ENCODE measurements at regions not wholly inside any gene's neighbourhood (a gene's known extent, or its start where the extent isn't known, plus 50 kb on each side); places are given as distances from the start of the nearest gene placed in this dataset.

GRCh38 chr10:62626817-62627216 is 177.7 kb upstream of the ADO start:
- no peak for TF ChIP-seq BHLHE40 (IDR thresholded peaks at IDR 0.05; ENCODE audit: borderline replicate concordance)
- TF ChIP-seq TARDBP (IDR thresholded peaks at IDR 0.05): no peak
- TF ChIP-seq FOXA1 (IDR thresholded peaks at IDR 0.05): no peak
- no peak for TF ChIP-seq SUZ12 (IDR thresholded peaks at IDR 0.05)
- no peak for TF ChIP-seq LEF1 (IDR thresholded peaks at IDR 0.05; ENCODE audit: borderline replicate concordance)
- no peak for TF ChIP-seq ZNF384 (IDR thresholded peaks at IDR 0.05)
